NCI-H2196 (cell line): ENCODE measurements at regions not wholly inside any gene's neighbourhood (a gene's known extent, or its start where the extent isn't known, plus 50 kb on each side); places are given as distances from the start of the nearest gene placed in this dataset.
"Not testable (repeated sequence)": the region's sequence is repeated elsewhere in the genome, so short reads cannot be mapped to it uniquely, and the experiment has no call there.

Experiments
- DNase-seq: peaks from one replicate; lab custom pipeline; 2025; ENCODE audit not compliant: unreplicated experiment; lab: John Stamatoyannopoulos, UW

- no peak for DNase-seq
Measured at GRCh38 chr10:23742368-23742767, 303.5 kb downstream of the OTUD1 start.

GRCh38 chr10:23742807-23743206 is 303.9 kb downstream of the OTUD1 start:
- no peak for DNase-seq

GRCh38 chr10:23754179-23754578 is 315.3 kb downstream of the OTUD1 start:
- no peak for DNase-seq

GRCh38 chr10:23754941-23755340 is 316.1 kb downstream of the OTUD1 start:
- no peak for DNase-seq

- DNase-seq, result no peak
Measured at GRCh38 chr10:23755556-23755955, 316.7 kb downstream of the OTUD1 start.

GRCh38 chr10:23768281-23768680 is 329.4 kb downstream of the OTUD1 start:
- no peak for DNase-seq

GRCh38 chr10:23777153-23777552 is 338.3 kb downstream of the OTUD1 start:
- no peak for DNase-seq

GRCh38 chr10:23779301-23779700 is 340.4 kb downstream of the OTUD1 start:
- DNase-seq, result no peak

- no peak for DNase-seq
Measured at GRCh38 chr10:23780331-23780730, 341.5 kb downstream of the OTUD1 start.

GRCh38 chr10:23786594-23786993 is 347.7 kb downstream of the OTUD1 start:
- DNase-seq, result no peak

- no peak for DNase-seq
Measured at GRCh38 chr10:23793577-23793976, 354.7 kb downstream of the OTUD1 start.

- not testable (repeated sequence) for DNase-seq
Measured at GRCh38 chr10:23797452-23797851, 358.6 kb downstream of the OTUD1 start.

- no peak for DNase-seq
Measured at GRCh38 chr10:23804125-23804524, 365.2 kb downstream of the OTUD1 start.

GRCh38 chr10:23813687-23814086 is 374.8 kb downstream of the OTUD1 start:
- DNase-seq, result no peak

GRCh38 chr10:23818484-23818883 is 379.6 kb downstream of the OTUD1 start:
- DNase-seq, result no peak

- DNase-seq, result no peak
Measured at GRCh38 chr10:23820792-23821191, 381.9 kb downstream of the OTUD1 start.

- DNase-seq, result no peak
Measured at GRCh38 chr10:23824822-23825221, 384.1 kb upstream of the KIAA1217 start.

- no peak for DNase-seq
Measured at GRCh38 chr10:23826421-23826820, 382.5 kb upstream of the KIAA1217 start.

- no peak for DNase-seq
Measured at GRCh38 chr10:23829556-23829955, 379.4 kb upstream of the KIAA1217 start.

GRCh38 chr10:23834091-23834490 is 374.8 kb upstream of the KIAA1217 start:
- DNase-seq, result no peak

- no peak for DNase-seq
Measured at GRCh38 chr10:23850631-23851030, 358.3 kb upstream of the KIAA1217 start.

GRCh38 chr10:23859598-23859997 is 349.3 kb upstream of the KIAA1217 start:
- no peak for DNase-seq

GRCh38 chr10:23864631-23865147 is 344.2 kb upstream of the KIAA1217 start:
- DNase-seq, result no peak

- not testable (repeated sequence) for DNase-seq
Measured at GRCh38 chr10:23866985-23867384, 342.0 kb upstream of the KIAA1217 start.
